ENCODE measurements at regions not wholly inside any gene's neighbourhood (a gene's known extent, or its start where the extent isn't known, plus 50 kb on each side); places are given as distances from the start of the nearest gene placed in this dataset.
"Not testable (repeated sequence)": the region's sequence is repeated elsewhere in the genome, so short reads cannot be mapped to it uniquely, and the experiment has no call there.

DNA sequence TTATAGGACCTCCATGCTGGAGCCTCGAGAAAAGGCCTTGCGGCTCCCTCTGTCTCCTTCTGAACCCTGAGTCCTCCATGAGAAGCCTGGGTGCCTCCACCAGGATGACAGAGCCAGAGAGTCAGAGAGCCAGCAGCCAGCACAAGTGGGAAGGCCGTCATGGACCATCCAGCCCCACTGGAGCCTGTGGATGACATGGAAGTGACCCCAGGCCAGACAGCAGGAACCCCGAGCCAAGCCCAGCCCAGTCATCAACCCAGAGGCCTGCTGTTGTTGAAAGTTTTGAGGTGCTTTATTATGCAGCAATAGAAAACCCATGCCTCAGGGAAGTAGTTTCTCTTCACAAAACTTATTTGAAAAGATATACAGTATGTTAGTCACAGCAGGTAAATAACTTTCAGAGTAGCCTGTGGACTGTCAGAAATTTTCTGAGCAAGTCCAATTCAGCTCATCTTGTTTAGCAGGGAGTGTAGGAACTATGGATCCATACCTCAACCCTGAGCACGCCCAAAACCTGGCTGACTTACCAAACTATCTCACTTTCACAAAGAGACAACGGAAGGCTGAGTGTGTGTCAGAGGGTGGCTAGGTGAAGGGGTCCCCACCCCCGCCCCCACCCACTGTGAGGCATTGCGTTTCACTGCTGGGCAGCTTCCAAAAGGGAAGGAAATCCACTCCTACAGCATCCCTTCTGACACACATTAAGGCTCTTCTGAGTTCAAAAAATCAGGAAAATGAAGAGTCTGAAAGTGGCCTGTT lies 79.9 kb upstream of the NDUFV2 start:
- no peak for ATAC-seq
- Mint-ChIP-seq H3K36me3 (no peaks in the 10 kb centered on the region), H3K9me3 (no peaks in the 10 kb centered on the region), H3K27me3 (peaks cover 22 to 24% of the 10 kb centered on the region in 2 donors), H3K27ac (no peak overlapping the region), H3K4me1 (ENCODE audit: low read depth in 2 of 2) (peaks cover 0 to 2% of the 10 kb centered on the region in 2 donors), H3K4me3 (no peak overlapping the region)
- DNase-seq (ENCODE audit: low spot score): no peak

DNA sequence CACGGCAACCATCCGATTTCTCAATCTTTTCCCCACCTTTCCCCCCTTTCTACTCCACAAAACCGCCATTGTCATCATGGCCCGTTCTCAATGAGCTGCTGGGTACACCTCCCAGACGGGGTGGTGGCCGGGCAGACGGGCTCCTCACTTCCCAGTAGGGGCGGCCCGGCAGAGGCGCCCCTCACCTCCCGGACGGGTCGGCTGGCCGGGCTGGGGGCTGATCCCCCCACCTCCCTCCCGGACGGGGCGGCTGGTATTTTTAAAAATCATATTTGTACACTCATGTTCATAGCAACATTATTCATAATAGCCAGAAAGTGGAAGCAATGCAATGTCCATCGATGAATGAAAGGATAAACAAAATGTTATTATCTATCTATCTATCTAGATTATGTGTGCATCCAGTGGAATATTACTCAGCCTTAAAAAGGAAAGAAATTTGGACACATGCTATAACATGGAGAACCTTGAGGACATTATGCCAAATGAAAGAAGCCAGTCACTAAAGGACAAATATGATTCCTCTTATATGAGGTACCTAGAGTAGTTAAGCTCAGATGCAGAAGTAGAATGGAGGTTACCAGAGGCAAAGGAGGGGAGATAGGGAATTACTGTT lies 78.4 kb upstream of the NDUFV2 start:
- DNase-seq (ENCODE audit: low spot score); H3K4me3 Mint-ChIP-seq; H3K9me3 Mint-ChIP-seq; H3K27ac Mint-ChIP-seq; ATAC-seq; H3K4me1 Mint-ChIP-seq (ENCODE audit: low read depth in 2 of 2); H3K36me3 Mint-ChIP-seq: not testable (repeated sequence)
- H3K27me3 Mint-ChIP-seq: peaks cover 20 to 26% of the 10 kb centered on the region in 2 donors

DNA sequence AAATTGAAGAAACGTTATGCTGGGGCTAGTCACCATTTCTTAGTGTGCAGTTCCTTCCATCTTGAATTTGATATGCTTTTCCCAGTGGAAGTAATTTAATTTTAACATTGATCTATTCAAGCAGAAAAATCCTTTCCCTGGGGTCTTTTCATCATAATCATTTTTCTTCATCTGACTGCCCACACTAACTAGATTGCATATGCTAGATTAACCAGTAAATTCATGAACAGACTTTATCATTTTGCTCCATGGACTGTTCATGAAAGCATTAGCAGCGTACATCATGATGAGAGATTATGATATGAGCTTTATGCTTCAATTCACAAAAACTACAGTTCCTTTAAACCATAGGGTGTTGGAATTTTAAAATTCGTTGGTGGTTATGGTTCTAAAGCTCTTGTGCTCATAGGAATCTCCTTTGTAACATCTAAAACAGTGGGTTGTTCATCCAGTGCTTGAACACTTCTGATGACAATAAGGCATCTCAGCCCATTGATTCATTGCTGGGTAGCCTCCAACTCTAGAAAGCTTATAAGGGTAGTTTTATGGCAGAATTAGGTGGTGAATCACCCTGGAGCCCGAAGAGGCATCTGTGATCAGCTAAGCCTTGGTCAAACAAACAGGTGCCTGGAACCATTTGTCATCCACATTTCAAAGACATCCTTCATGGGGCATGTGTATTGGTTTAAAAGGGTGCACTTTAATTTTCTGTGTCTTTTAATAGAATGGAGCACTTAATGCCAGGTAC lies 77.2 kb upstream of the NDUFV2 start:
- Mint-ChIP-seq H3K4me1 (ENCODE audit: low read depth in 2 of 2) (no peaks in the 10 kb centered on the region), H3K27ac (no peak overlapping the region), H3K36me3 (no peaks in the 10 kb centered on the region), H3K27me3 (peaks cover 22 to 26% of the 10 kb centered on the region in 2 donors), H3K9me3 (no peaks in the 10 kb centered on the region), H3K4me3 (no peak overlapping the region)
- ATAC-seq: no peak
- no peak for DNase-seq (ENCODE audit: low spot score)

DNA sequence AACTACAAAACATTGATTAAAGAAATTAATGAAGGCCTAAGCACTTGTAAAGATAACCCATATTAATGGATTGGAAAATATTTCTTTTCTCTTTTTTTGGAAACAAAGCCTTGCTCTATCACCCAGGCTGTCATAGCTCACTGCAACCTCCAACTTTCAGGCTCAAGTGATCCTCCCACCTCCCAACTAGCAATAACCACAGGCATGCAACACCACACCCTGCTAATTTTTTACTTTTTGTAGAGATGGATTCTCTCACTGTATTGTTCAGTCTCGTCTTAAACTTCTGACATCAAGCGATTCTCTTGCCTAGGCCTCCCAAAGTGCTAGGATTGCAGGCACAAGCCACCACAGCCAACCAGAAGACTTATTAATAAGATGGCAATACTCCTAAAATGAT lies 73.4 kb upstream of the NDUFV2 start:
- no peaks in the 10 kb centered on the region for H3K4me1 Mint-ChIP-seq (ENCODE audit: low read depth in 2 of 2)
- H3K36me3 Mint-ChIP-seq: no peaks in the 10 kb centered on the region
- no peak overlapping the region for H3K27ac Mint-ChIP-seq
- ATAC-seq (no peak), DNase-seq (ENCODE audit: low spot score) (no peak)
- peaks cover 19 to 25% of the 10 kb centered on the region in 2 donors for H3K27me3 Mint-ChIP-seq
- H3K4me3 Mint-ChIP-seq: no peak overlapping the region
- no peaks in the 10 kb centered on the region for H3K9me3 Mint-ChIP-seq

DNA sequence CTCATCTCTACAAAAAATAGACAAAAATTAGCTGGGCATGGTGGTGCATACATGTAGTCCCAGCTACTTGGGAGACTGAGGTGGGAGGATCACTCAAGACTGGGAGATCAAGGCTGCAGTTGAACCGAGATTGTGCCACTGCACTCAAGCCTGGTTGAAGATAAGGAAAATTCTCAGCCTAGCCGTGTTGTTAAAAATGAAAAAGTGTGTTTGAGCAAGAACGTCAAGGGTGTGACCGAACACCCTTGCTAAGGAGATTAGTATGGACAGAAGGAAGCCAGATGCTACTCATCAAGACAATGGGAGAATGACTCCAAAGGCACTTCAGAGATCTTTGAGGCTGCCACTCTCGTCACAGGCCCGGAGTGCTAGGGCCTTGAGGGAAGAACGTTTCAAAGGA lies 70.0 kb upstream of the NDUFV2 start:
- no peak overlapping the region for H3K27ac Mint-ChIP-seq
- DNase-seq (ENCODE audit: low spot score) (no peak), ATAC-seq (no peak)
- H3K4me3 Mint-ChIP-seq: no peak overlapping the region
- H3K4me1 Mint-ChIP-seq (ENCODE audit: low read depth in 2 of 2): no peaks in the 10 kb centered on the region
- H3K9me3 Mint-ChIP-seq: no peaks in the 10 kb centered on the region
- no peaks in the 10 kb centered on the region for H3K36me3 Mint-ChIP-seq
- H3K27me3 Mint-ChIP-seq: peaks cover 2% of the 10 kb centered on the region in 2 donors

DNA sequence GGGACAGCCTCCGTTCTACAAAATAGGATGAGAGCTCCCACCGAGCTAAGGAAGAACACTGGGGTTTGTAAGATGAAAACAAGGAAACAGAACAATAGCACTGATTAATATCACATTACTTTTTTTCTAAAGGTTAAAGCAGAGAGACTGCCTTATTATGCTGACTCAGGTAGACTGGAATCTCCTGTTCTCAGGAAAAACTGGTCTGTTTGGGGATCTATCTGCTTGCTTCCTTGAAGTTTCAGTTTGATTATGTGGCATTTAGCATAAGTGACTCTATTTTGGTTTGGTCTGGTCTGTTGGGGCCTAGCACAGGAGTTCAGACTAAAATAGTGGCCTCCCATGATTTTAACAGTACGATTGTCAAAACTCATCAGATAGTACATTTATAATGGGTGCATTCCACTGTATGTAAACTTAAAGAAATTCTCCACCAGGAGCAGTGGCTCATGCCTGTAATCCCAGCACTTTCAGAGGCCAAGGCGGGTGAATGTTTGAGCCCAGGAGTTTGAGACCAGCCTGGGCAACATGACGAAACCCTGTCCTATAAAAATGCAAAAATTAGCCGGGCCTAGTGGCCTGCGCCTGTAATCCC lies 64.1 kb upstream of the NDUFV2 start:
- H3K27ac Mint-ChIP-seq: no peak overlapping the region
- no peak for DNase-seq (ENCODE audit: low spot score)
- H3K4me1 Mint-ChIP-seq (ENCODE audit: low read depth in 2 of 2): no peaks in the 10 kb centered on the region
- no peaks in the 10 kb centered on the region for H3K9me3 Mint-ChIP-seq
- no peaks in the 10 kb centered on the region for H3K36me3 Mint-ChIP-seq
- ATAC-seq: no peak
- H3K4me3 Mint-ChIP-seq: no peak overlapping the region
- no peaks in the 10 kb centered on the region for H3K27me3 Mint-ChIP-seq

DNA sequence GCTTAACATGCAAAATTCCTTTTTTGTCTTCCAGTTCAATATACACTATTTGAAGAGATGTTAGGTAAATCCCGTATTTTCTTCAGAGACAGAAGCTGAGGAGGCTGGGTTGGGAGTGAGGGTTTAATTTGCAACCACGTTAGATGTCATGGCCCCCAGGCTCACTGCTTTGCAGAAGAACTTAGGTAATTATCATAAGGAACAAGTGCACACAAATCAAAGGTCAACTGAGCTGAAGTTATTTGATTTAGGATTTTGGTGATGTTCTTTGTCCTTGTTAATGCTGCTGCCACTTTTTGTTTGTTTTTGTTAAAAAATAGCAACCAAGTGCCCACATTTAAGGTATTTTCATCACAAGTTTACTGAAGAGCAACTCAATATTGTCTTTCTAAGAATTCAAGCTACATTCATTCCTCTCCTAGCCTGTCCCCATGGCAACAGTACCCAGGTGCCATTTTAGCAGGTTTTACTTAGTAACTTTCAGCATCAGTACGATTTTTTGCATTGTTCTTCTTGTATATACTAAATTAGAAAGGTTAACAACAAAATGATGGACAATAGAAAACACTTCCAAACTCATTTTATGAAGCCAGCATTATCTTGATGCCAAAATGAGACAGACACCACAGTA lies 62.9 kb upstream of the NDUFV2 start:
- no peak overlapping the region for H3K4me3 Mint-ChIP-seq
- peaks cover 4% of the 10 kb centered on the region in 2 donors for H3K27me3 Mint-ChIP-seq
- DNase-seq (ENCODE audit: low spot score): no peak
- no peaks in the 10 kb centered on the region for H3K4me1 Mint-ChIP-seq (ENCODE audit: low read depth in 2 of 2)
- H3K9me3 Mint-ChIP-seq: peaks cover 3% of the 10 kb centered on the region
- H3K36me3 Mint-ChIP-seq: no peaks in the 10 kb centered on the region
- no peak for ATAC-seq
- H3K27ac Mint-ChIP-seq: no peak overlapping the region

DNA sequence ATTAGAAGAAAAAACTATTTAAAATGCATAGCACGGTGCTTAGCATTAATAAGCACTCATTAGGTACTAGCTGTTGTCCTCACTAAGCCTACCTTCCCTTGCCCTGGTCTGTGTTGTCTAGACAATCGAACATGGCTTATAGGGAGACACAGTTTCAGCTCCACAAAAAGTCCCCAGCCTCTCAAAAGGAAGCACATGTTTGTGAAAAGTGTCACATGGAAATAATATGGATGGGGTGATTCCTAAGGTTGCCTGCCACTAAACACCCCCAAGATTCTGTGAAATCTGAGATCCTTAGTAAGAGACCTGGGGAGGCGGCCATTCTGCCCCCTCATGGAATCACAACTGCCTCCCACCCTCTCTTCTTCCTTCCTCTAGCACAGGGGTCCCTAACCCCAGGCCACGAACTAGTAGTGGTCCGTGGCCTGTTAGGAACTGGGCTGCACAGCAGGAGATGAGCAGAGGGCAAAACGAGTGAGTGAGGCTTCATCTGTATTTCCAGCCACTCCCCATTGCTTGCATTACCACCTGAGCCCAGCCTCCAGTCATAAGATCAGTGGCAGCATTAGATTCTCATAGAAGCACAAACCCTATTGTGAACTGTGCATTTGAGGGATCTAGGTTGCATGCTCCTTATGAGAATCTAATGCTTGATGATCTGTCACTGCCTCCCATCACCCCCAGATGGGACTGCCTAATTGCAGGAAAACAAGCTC lies 59.6 kb upstream of the NDUFV2 start:
- Mint-ChIP-seq H3K4me3 (no peak overlapping the region), H3K4me1 (ENCODE audit: low read depth in 2 of 2) (peaks cover 0 to 2% of the 10 kb centered on the region in 2 donors), H3K36me3 (no peaks in the 10 kb centered on the region), H3K27ac (no peak overlapping the region), H3K27me3 (peaks cover 6 to 11% of the 10 kb centered on the region in 2 donors), H3K9me3 (peaks cover 4% of the 10 kb centered on the region)
- ATAC-seq: no peak
- DNase-seq (ENCODE audit: low spot score): no peak

DNA sequence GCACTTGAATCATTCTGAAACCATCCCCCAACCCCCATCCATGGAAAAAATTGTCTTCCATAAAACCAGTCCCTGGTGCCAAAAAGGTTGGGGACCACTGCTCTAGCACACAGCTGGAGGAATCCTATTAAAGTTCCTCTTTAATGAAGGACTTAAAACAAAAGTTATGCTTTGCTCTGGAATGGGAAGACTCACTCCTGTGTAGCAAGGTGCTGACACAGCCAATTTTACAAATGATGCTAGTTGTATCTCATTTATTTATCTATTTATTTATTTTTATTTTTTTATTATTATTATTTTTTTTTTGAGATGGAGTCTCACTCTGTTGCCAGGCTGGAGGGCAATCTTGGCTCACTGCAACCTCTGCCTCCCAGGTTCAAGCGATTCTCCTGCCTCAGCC lies 58.9 kb upstream of the NDUFV2 start:
- no peaks in the 10 kb centered on the region for H3K36me3 Mint-ChIP-seq
- H3K4me3 Mint-ChIP-seq: no peak overlapping the region
- no peak overlapping the region for H3K27ac Mint-ChIP-seq
- H3K9me3 Mint-ChIP-seq: peaks cover 4% of the 10 kb centered on the region
- H3K4me1 Mint-ChIP-seq (ENCODE audit: low read depth in 2 of 2): peaks cover 2 to 8% of the 10 kb centered on the region in 2 donors
- DNase-seq (ENCODE audit: low spot score) (no peak), ATAC-seq (no peak)
- H3K27me3 Mint-ChIP-seq: peaks cover 6 to 11% of the 10 kb centered on the region in 2 donors

DNA sequence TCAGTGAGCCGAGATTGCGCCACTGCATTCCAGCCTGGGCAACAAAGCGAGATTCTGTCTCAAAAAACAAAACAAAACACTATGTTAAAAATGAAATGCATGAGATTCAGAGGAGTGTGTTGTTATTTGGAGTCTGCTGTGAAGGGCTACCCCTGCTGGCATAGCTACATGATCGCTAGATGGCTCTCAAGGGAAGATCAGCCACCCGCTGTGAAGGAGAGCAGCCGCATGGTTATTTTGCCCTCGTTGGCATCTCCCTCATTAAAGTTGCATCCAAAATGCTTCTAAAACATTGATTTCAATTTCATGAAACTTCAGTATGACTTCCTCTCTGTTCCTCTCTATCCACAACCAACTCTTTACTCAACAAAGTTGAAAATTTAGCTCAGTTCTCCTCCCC lies 54.8 kb upstream of the NDUFV2 start:
- H3K4me3 Mint-ChIP-seq: no peak overlapping the region
- ATAC-seq (no peak), DNase-seq (ENCODE audit: low spot score) (no peak)
- H3K36me3 Mint-ChIP-seq: peaks cover 12% of the 10 kb centered on the region
- H3K9me3 Mint-ChIP-seq: peaks cover 12% of the 10 kb centered on the region
- no peak overlapping the region for H3K27ac Mint-ChIP-seq
- H3K27me3 Mint-ChIP-seq: peaks cover 8 to 11% of the 10 kb centered on the region in 2 donors
- H3K4me1 Mint-ChIP-seq (ENCODE audit: low read depth in 2 of 2): peaks cover 7 to 15% of the 10 kb centered on the region in 2 donors

DNA sequence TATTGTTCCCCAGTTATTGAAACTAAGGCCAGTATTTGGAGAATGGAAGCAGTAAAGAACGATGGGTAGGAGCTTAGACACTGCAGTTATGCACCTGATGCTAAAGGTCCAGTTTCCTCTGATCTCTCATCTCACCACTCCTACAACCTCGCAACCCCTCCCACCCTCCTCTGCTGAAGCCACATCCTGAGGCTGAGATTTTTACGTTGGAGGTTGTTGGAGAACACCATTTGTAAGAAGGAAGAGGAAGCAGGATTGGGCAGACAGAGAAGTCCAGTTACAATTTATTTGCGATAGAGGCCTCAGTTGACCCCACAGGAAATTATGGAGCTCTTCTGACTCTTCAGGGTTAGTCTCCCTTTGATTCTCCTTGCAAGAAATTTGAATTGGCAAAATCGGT lies 54.3 kb upstream of the NDUFV2 start:
- no peak overlapping the region for H3K27ac Mint-ChIP-seq
- H3K9me3 Mint-ChIP-seq: peaks cover 12% of the 10 kb centered on the region

DNA sequence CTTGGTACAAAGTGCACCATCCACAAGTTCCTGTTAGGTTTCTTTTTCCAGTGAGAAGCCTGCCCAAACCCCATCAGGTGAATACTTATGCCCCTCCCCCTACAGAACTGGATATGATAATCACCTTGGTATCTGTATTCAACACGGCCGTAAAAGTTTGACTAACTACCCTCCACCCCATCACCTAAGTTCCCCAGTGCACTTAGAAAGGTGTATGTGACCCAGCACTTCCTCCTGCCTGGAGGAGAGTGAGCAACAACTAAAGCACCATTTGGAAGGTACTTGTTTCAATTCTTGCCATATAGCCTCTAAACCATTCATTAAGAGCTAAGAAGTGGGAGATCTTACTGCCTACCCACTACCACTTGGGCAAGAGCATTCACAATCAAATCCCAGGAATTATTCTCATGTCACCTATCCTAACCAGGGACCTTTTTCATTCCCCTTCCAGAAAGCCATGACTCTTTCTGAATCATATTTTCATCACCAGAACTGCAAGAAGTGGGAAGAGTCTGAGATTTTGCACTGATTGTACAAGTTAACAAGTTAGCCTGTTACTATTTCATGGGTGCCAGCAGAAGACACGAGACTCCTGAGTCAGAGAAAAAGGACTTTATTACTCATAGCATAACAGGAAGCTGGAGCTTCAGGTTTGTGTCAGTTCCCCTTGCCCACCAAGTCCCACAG lies 53.5 kb upstream of the NDUFV2 start:
- Mint-ChIP-seq H3K27ac (peak overlapping the region in 1 of 2 donors; percentile 41), H3K27me3 (peaks cover 8 to 11% of the 10 kb centered on the region in 2 donors), H3K4me3 (no peak overlapping the region), H3K4me1 (ENCODE audit: low read depth in 2 of 2) (peaks cover 7 to 15% of the 10 kb centered on the region in 2 donors), H3K9me3 (peaks cover 12% of the 10 kb centered on the region), H3K36me3 (peaks cover 12% of the 10 kb centered on the region)
- ATAC-seq: peak in 1 of 2 donors; percentile 57
- DNase-seq (ENCODE audit: low spot score): no peak

More for the DNA sequence above, 54.3 kb upstream of the NDUFV2 start:
- Mint-ChIP-seq H3K27me3 (peaks cover 8 to 11% of the 10 kb centered on the region in 2 donors), H3K4me1 (ENCODE audit: low read depth in 2 of 2) (peaks cover 7 to 15% of the 10 kb centered on the region in 2 donors), H3K4me3 (no peak overlapping the region), H3K36me3 (peaks cover 12% of the 10 kb centered on the region)
- no peak for DNase-seq (ENCODE audit: low spot score)
- no peak for ATAC-seq
